HG03135 (cell line): ENCODE measurements at regions not wholly inside any gene's neighbourhood (a gene's known extent, or its start where the extent isn't known, plus 50 kb on each side); places are given as distances from the start of the nearest gene placed in this dataset.
"Not testable (repeated sequence)": the region's sequence is repeated elsewhere in the genome, so short reads cannot be mapped to it uniquely, and the experiment has no call there.

Experiments
- ATAC-seq: cut with Tn5 transposase; IDR thresholded peaks from one replicate; pipeline ENCODE4 v1.9.1; 2021; ENCODE audit warnings: mild to moderate bottlenecking, moderate library complexity; ENCODE audit not compliant: unreplicated experiment

- no peak for ATAC-seq
Observed at GRCh38 chr9:82763656-82764055, 299.3 kb downstream of the RASEF start.

GRCh38 chr9:82764061-82764668, 298.8 kb downstream of the RASEF start:
- ATAC-seq, result no peak

GRCh38 chr9:82774707-82775231, 288.2 kb downstream of the RASEF start:
- not testable (repeated sequence) for ATAC-seq

- no peak for ATAC-seq
Observed at GRCh38 chr9:82776508-82776907, 286.4 kb downstream of the RASEF start.

- ATAC-seq, result no peak
Observed at GRCh38 chr9:82777366-82777765, 285.6 kb downstream of the RASEF start.

- ATAC-seq, result not testable (repeated sequence)
Observed at GRCh38 chr9:82778923-82779322, 284.0 kb downstream of the RASEF start.

GRCh38 chr9:82780017-82780416, 282.9 kb downstream of the RASEF start:
- ATAC-seq, result no peak

- no peak for ATAC-seq
Observed at GRCh38 chr9:82781921-82782392, 281.0 kb downstream of the RASEF start.

- ATAC-seq, result no peak
Observed at GRCh38 chr9:82783045-82783444, 279.9 kb downstream of the RASEF start.

- ATAC-seq, result no peak
Observed at GRCh38 chr9:82784589-82784988, 278.4 kb downstream of the RASEF start.

- no peak for ATAC-seq
Observed at GRCh38 chr9:82789155-82789824, 273.7 kb downstream of the RASEF start.

GRCh38 chr9:82790875-82791274, 272.1 kb downstream of the RASEF start:
- ATAC-seq, result no peak

GRCh38 chr9:82791692-82792091, 271.2 kb downstream of the RASEF start:
- no peak for ATAC-seq

GRCh38 chr9:82797534-82797933, 265.4 kb downstream of the RASEF start:
- no peak for ATAC-seq

- ATAC-seq, result no peak
Observed at GRCh38 chr9:82799286-82799685, 263.7 kb downstream of the RASEF start.

GRCh38 chr9:82805027-82805426, 257.9 kb downstream of the RASEF start:
- no peak for ATAC-seq

- no peak for ATAC-seq
Observed at GRCh38 chr9:82808478-82808877, 254.5 kb downstream of the RASEF start.

GRCh38 chr9:82810915-82811314, 252.0 kb downstream of the RASEF start:
- no peak for ATAC-seq

- no peak for ATAC-seq
Observed at GRCh38 chr9:82819260-82819659, 243.7 kb downstream of the RASEF start.

GRCh38 chr9:82820186-82820585, 242.8 kb downstream of the RASEF start:
- no peak for ATAC-seq

- ATAC-seq, result no peak
Observed at GRCh38 chr9:82829818-82830217, 233.1 kb downstream of the RASEF start.

GRCh38 chr9:82865524-82865923, 197.4 kb downstream of the RASEF start:
- ATAC-seq, result no peak
